ENCODE measurements at regions not wholly inside any gene's neighbourhood (a gene's known extent, or its start where the extent isn't known, plus 50 kb on each side); places are given as distances from the start of the nearest gene placed in this dataset.
A peak's percentile ranks its signal among the peaks of the same experiment; 100 is the strongest.

- WGBS, 2 donors: 72 to 77% methylated on average over 46 of the region's 46 CpGs
- no peaks in the 10 kb centered on the region for H3K27me3 ChIP-seq
- peaks cover 0 to 29% (median 13%) of the 10 kb centered on the region in 9 donors for H3K4me1 ChIP-seq
- ATAC-seq (peak; percentile 78 to 89 (median 84)), DNase-seq (peak; percentile 38 to 45)
- peaks cover 0 to 7% (median 0%) of the 10 kb centered on the region in 11 donors for H3K9me3 ChIP-seq
- no peak for TF ChIP-seq CTCF (IDR thresholded peaks at IDR 0.05)
- intact Hi-C loops (cut with DNase I): no loop called here
- no peaks in the 10 kb centered on the region for H3K36me3 ChIP-seq
- peak overlapping the region in 8 of 10 donors; percentile 15 to 62 (median 42) for H3K27ac ChIP-seq
- H3K4me3 ChIP-seq: no peak overlapping the region
Observed at GRCh38 chr10:3398825-3399646, 226.5 kb upstream of the PITRM1 start.

GRCh38 chr10:3397846-3398245 lies 225.3 kb upstream of the PITRM1 start:
- 93 to 94% methylated on average over 23 of the region's 23 CpGs for WGBS, 2 donors
- TF ChIP-seq CTCF (IDR thresholded peaks at IDR 0.05): no peak
- ATAC-seq (no peak), DNase-seq (no peak)
- Histone ChIP-seq H3K36me3 (no peaks in the 10 kb centered on the region), H3K4me3 (no peak overlapping the region), H3K4me1 (peaks cover 0 to 29% (median 13%) of the 10 kb centered on the region in 9 donors), H3K27ac (no peak overlapping the region), H3K9me3 (peaks cover 0 to 7% (median 0%) of the 10 kb centered on the region in 11 donors), H3K27me3 (no peaks in the 10 kb centered on the region)
- intact Hi-C loops (cut with DNase I): no loop called here

DNA sequence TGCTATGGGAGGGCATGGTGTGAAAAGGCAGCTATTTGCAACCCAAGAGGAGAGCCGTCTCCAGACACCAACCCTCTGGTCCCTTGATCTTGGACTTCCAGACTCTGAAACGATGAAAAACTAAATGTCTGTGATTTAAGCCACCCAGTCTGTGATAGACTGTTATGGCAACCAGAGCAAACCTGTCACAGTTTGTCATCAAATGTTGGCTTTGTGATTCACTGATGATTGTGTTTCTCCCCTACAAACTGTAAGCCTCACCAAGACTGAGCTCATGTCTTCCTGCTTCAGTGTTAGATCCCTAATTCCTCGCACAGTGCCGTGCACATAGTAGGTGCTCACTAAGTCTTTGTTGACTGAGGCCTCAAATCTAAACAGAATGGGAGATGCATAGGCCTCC lies 224.6 kb upstream of the PITRM1 start:
- Histone ChIP-seq H3K9me3 (peaks cover 0 to 7% (median 0%) of the 10 kb centered on the region in 11 donors), H3K4me1 (peaks cover 0 to 29% (median 13%) of the 10 kb centered on the region in 9 donors), H3K4me3 (no peak overlapping the region), H3K27ac (no peak overlapping the region), H3K27me3 (no peaks in the 10 kb centered on the region), H3K36me3 (no peaks in the 10 kb centered on the region)
- no peak for DNase-seq
- WGBS, 2 donors: 88 to 91% methylated on average over 4 of the region's 4 CpGs
- intact Hi-C loops (cut with DNase I): no loop called here
- no peak for ATAC-seq
- TF ChIP-seq CTCF (IDR thresholded peaks at IDR 0.05): no peak

DNA sequence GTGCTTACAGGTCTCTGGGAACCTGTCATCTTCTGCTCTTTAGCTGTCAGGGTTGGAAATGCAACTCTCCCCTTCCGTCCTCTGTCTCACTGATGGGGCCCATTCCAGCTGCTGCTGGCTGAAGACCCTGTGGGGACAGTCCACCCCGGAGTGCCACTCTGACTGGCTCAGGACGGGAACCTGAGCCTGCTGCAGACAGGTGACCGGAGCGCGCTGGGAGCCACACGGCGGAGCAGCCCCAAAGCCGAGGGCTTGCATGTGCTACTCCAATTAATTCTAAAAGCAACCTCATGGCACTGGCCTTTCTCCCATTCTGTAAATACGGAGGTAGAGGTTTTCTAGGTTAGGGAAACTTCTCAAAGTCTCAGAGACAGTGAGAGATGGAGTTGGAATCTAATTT lies 223.5 kb upstream of the PITRM1 start:
- H3K27ac ChIP-seq: no peak overlapping the region
- peaks cover 0 to 29% (median 13%) of the 10 kb centered on the region in 9 donors for H3K4me1 ChIP-seq
- peaks cover 0 to 7% (median 0%) of the 10 kb centered on the region in 11 donors for H3K9me3 ChIP-seq
- intact Hi-C loops (cut with DNase I): no loop called here
- DNase-seq (no peak), ATAC-seq (no peak)
- H3K4me3 ChIP-seq: no peak overlapping the region
- TF ChIP-seq CTCF (IDR thresholded peaks at IDR 0.05): no peak
- no peaks in the 10 kb centered on the region for H3K36me3 ChIP-seq
- 88 to 94% methylated on average over 10 of the region's 10 CpGs for WGBS, 2 donors
- no peaks in the 10 kb centered on the region for H3K27me3 ChIP-seq
